Esophagus squamous epithelium (tissue), 5 donors: ENCODE measurements at regions not wholly inside any gene's neighbourhood (a gene's known extent, or its start where the extent isn't known, plus 50 kb on each side); places are given as distances from the start of the nearest gene placed in this dataset.

Experiments
- DNase-seq: peaks from one replicate; lab custom pipeline; 2025; lab: John Stamatoyannopoulos, UW
- H3K27ac ChIP-seq, 4 donors: fragments of 200-600 bp; sonication (generic); one replicate each; pipeline ENCODE4 v1.5.1; 2016 to 2019; ENCODE audit warnings: mild to moderate bottlenecking in 1 of 4
- H3K27me3 ChIP-seq, 4 donors: fragments of 200-600 bp; sonication (generic); 1 replicate in 3 of 4; 2 replicates in 1 of 4; pipeline versions ENCODE4 v1.5.1 to v1.6.0; 2017 to 2021; ENCODE audit warnings: antibody characterized with exemption in 1 of 4
- H3K36me3 ChIP-seq, 3 donors: fragments of 200-600 bp; sonication (generic); one replicate each; pipeline ENCODE4 v1.5.1; 2016 to 2019
- H3K4me1 ChIP-seq, 3 donors: fragments of 200-600 bp; sonication (generic); one replicate each; pipeline ENCODE4 v1.5.1; 2017 to 2019
- H3K4me3 ChIP-seq, 4 donors: fragments of 200-600 bp; sonication (generic); 1 replicate in 3 of 4; 2 replicates in 1 of 4; pipeline ENCODE4 v1.5.1; 2016 to 2019; ENCODE audit warnings: mild to moderate bottlenecking in 2 of 4, moderate library complexity in 1 of 4
- H3K9me3 ChIP-seq, 3 donors: fragments of 200-600 bp; sonication (generic); one replicate each; pipeline ENCODE4 v1.5.1; 2016 to 2019
- CTCF ChIP-seq, 6 experiments: fragments of 450-650 bp in 4 of 6; fragments of 200-600 bp in 2 of 6; sonication (generic) in 2 of 6; IDR thresholded peaks; one replicate each; pipeline ENCODE4 v1.5.1; 2016 to 2019; ENCODE audit warnings: antibody characterized with exemption in 6 of 6, mild to moderate bottlenecking in 4 of 6, moderate library complexity in 4 of 6
- POLR2A ChIP-seq, 4 donors: fragments of 450-650 bp; IDR thresholded peaks; one replicate each; pipeline ENCODE4 v1.6.1; 2017; ENCODE audit warnings: antibody characterized with exemption in 4 of 4, mild to moderate bottlenecking in 4 of 4, moderate library complexity in 3 of 4
- WGBS, 2 donors: methylation state at CpG; one replicate each; pipeline ENCODE4 v1.1.5; 2018; 5-methylcytosine and 5-hydroxymethylcytosine counted together
- intact Hi-C: fragments of 100-400 bp; cut with DNase I; formaldehyde crosslinking; loops from one replicate; pipeline ENCODE4 v1.15.0; 2022
- small RNA-seq, 4 donors: library from RNA; depleted of rRNA; stranded (forward); fragments of <200 nt; gene quantifications; one replicate each; pipeline ENCODE3, GENCODE V24; 2016
- donor health status: DM: yes; HTN: yes; CAD: no.

- H3K4me1 ChIP-seq = peaks cover 0 to 29% (median 12%) of the 10 kb centered on the region in 3 donors
- H3K27me3 ChIP-seq = no peaks in the 10 kb centered on the region
- 20 to 35% methylated on average over 4 of the region's 4 CpGs for WGBS, 2 donors
- peak overlapping the region in 1 of 4 donors; percentile 7 for H3K4me3 ChIP-seq
- H3K27ac ChIP-seq = peak overlapping the region; percentile 10 to 75 (median 55)
- intact Hi-C loops = no loop called here
- H3K9me3 ChIP-seq = no peaks in the 10 kb centered on the region
- TF ChIP-seq CTCF (IDR thresholded peaks at IDR 0.05) (no peak), POLR2A (IDR thresholded peaks at IDR 0.05) (no peak)
- no peaks in the 10 kb centered on the region for H3K36me3 ChIP-seq
- DNase-seq = no peak
Observed at GRCh38 chr3:154060238-154061000, 60.8 kb upstream of the ARHGEF26 start.

GRCh38 chr3:154061001-154061370 lies 60.2 kb upstream of the ARHGEF26 start:
- Histone ChIP-seq H3K27ac (peak overlapping the region in 2 of 4 donors; percentile 63 to 75), H3K36me3 (no peaks in the 10 kb centered on the region), H3K4me3 (no peak overlapping the region), H3K9me3 (no peaks in the 10 kb centered on the region), H3K27me3 (no peaks in the 10 kb centered on the region), H3K4me1 (peaks cover 0 to 29% (median 12%) of the 10 kb centered on the region in 3 donors)
- no peak for TF ChIP-seq POLR2A (IDR thresholded peaks at IDR 0.05)
- TF ChIP-seq CTCF (IDR thresholded peaks at IDR 0.05) = no peak
- DNase-seq = no peak
- WGBS, 2 donors = 17 to 37% methylated on average over 3 of the region's 3 CpGs
- intact Hi-C loops = no loop called here

GRCh38 chr3:154062513-154062912 lies 58.7 kb upstream of the ARHGEF26 start:
- no peak overlapping the region for H3K4me3 ChIP-seq
- no peaks in the 10 kb centered on the region for H3K36me3 ChIP-seq
- H3K9me3 ChIP-seq = no peaks in the 10 kb centered on the region
- DNase-seq = no peak
- H3K4me1 ChIP-seq = peaks cover 0 to 29% (median 12%) of the 10 kb centered on the region in 3 donors
- intact Hi-C loops = no loop called here
- no peak overlapping the region for H3K27ac ChIP-seq
- WGBS, 2 donors = 83 to 96% methylated on average over 7 of the region's 7 CpGs
- no peaks in the 10 kb centered on the region for H3K27me3 ChIP-seq
- TF ChIP-seq POLR2A (IDR thresholded peaks at IDR 0.05) (no peak), CTCF (IDR thresholded peaks at IDR 0.05) (no peak)

GRCh38 chr3:154071146-154071545 lies 50.0 kb upstream of the ARHGEF26 start:
- no peak for DNase-seq
- 81 to 90% methylated on average over 2 of the region's 2 CpGs for WGBS, 2 donors
- intact Hi-C loops = no loop called here
- Histone ChIP-seq H3K4me1 (no peaks in the 10 kb centered on the region), H3K36me3 (no peaks in the 10 kb centered on the region), H3K4me3 (no peak overlapping the region), H3K9me3 (no peaks in the 10 kb centered on the region), H3K27me3 (no peaks in the 10 kb centered on the region), H3K27ac (no peak overlapping the region)
- no peak for TF ChIP-seq CTCF (IDR thresholded peaks at IDR 0.05)

Small RNA genes lying in the stretch of these regions (small RNA-seq; reads per million reads assigned to genes)
- gene RF00019 (0 reads per million in 4 donors), gene RF00096 (0 reads per million in 4 donors), gene RNU6-901P (0 reads per million in 4 donors)
